HCT116 (cell line): ENCODE measurements at regions not wholly inside any gene's neighbourhood (a gene's known extent, or its start where the extent isn't known, plus 50 kb on each side); places are given as distances from the start of the nearest gene placed in this dataset.

Experiments used
- ATAC-seq: fragments of 200-7000 bp; cut with Tn5 transposase; 2 replicates; pipeline ENCODE4 v1.9.1; 2020; ENCODE audit warnings: mild to moderate bottlenecking, moderate library complexity
- BruUV-seq: library from RNA; stranded (reverse); fragments of 400-500 nt; replicated peaks from 2 replicates; lab custom pipeline; 2021; lab: Mats Ljungman, UMichigan
- CTCF ChIA-PET: fragments of 300-600 bp; sonication (Branson Sonifier 250); formaldehyde crosslinking; loops from one replicate; lab custom pipeline; 2021; ENCODE audit warnings: antibody characterized with exemption; lab: Charles Lee
- POLR2A ChIA-PET: fragments of 300-600, 350-600 bp; sonication (Branson Sonifier 250); formaldehyde crosslinking; loops from one replicate; lab custom pipeline; 2021; ENCODE audit warnings: antibody characterized with exemption; lab: Charles Lee
- RAD21 ChIA-PET, 2 experiments: fragments of 300-600 bp; sonication (Branson Sonifier 250); formaldehyde crosslinking; loops; one replicate each; lab custom pipeline; 2023; ENCODE audit warnings: low total read pairs in 2 of 2; ENCODE audit not compliant: uncharacterized antibody in 2 of 2, unreplicated experiment in 2 of 2, low non-redundant PET in 1 of 2; lab: Charles Lee
- DNase-seq: peaks from one replicate; pipeline ENCODE4 v3.0.0-alpha.2; 2010; ENCODE audit warnings: low read depth, low spot score
- H2AFZ ChIP-seq: fragments of 200-600 bp; shearing (Covaris generic), sonication (generic); 2 replicates; pipeline ENCODE4 v1.6.1; 2017; ENCODE audit warnings: low read depth, mixed run types, mixed read lengths, antibody characterized with exemption, low read length; ENCODE audit not compliant: poor library complexity, severe bottlenecking
- H3K27ac ChIP-seq: 2 replicates; pipeline ENCODE4 v1.5.1; 2012; ENCODE audit warnings: low read depth, low read length
- H3K27me3 ChIP-seq: fragments of 200-600 bp; sonication (generic); 2 replicates; pipeline ENCODE4 v1.6.1; 2016; ENCODE audit warnings: mixed run types, low read length, mixed read lengths; ENCODE audit not compliant: insufficient read depth
- H3K36me3 ChIP-seq, 2 experiments: fragments of 200-500 bp in 1 of 2; fragments of 200-600 bp in 1 of 2; sonication (Bioruptor generic) in 1 of 2; sonication (generic) in 1 of 2; 2 replicates each; pipeline versions ENCODE4 v1.5.1 to v1.6.1; 2014 to 2016; ENCODE audit warnings: low read length in 2 of 2, inconsistent platforms in 1 of 2, mixed read lengths in 1 of 2, mixed run types in 1 of 2; ENCODE audit not compliant: insufficient read depth in 2 of 2, control insufficient read depth in 1 of 2
- H3K4me1 ChIP-seq, 2 experiments: fragments of 200-600 bp in 1 of 2; sonication (generic) in 1 of 2; 2 replicates each; pipeline versions ENCODE4 v1.5.1 to v1.6.1; 2012 to 2017; ENCODE audit warnings: low read length in 2 of 2, inconsistent platforms in 1 of 2, mild to moderate bottlenecking in 1 of 2, mixed read lengths in 1 of 2, mixed run types in 1 of 2, moderate library complexity in 1 of 2; ENCODE audit not compliant: insufficient read depth in 2 of 2, control insufficient read depth in 1 of 2
- H3K4me2 ChIP-seq: fragments of 200-600 bp; sonication (generic); 2 replicates; pipeline ENCODE4 v1.6.1; 2017; ENCODE audit warnings: mixed run types, low read length, mixed read lengths
- H3K4me3 ChIP-seq, 2 experiments: fragments of 200-600 bp in 1 of 2; sonication (generic) in 1 of 2; replicated peaks in 1 of 2; 2 replicates each; pipeline ENCODE4 v1.5.1; 2011 to 2016; ENCODE audit warnings: low read length in 2 of 2, control low read depth in 1 of 2, low read depth in 1 of 2, mild to moderate bottlenecking in 1 of 2, mixed read lengths in 1 of 2, mixed run types in 1 of 2
- H3K79me2 ChIP-seq: fragments of 200-600 bp; sonication (generic); 2 replicates; pipeline ENCODE4 v1.6.1; 2017; ENCODE audit warnings: mild to moderate bottlenecking, mixed run types, low read length, moderate library complexity, mixed read lengths; ENCODE audit not compliant: insufficient read depth
- H3K9ac ChIP-seq: fragments of 200-600 bp; sonication (generic); 2 replicates; pipeline ENCODE4 v1.6.1; 2016; ENCODE audit warnings: low read length, mixed read lengths
- H3K9me2 ChIP-seq: fragments of 200-600 bp; sonication (generic), shearing (Covaris generic); 2 replicates; pipeline ENCODE4 v1.6.1; 2017; ENCODE audit warnings: mixed run types, mild to moderate bottlenecking, moderate library complexity; ENCODE audit not compliant: insufficient read depth
- H3K9me3 ChIP-seq, 2 experiments: fragments of 200-500 bp in 1 of 2; fragments of 200-600 bp in 1 of 2; sonication (Bioruptor generic) in 1 of 2; sonication (generic) in 1 of 2; 2 replicates each; pipeline ENCODE4 v1.6.1; 2014 to 2017; ENCODE audit warnings: low read length in 2 of 2, mixed read lengths in 2 of 2, inconsistent platforms in 1 of 2, low read depth in 1 of 2, mild to moderate bottlenecking in 1 of 2, mixed run types in 1 of 2, moderate library complexity in 1 of 2; ENCODE audit not compliant: control insufficient read depth in 1 of 2, insufficient read depth in 1 of 2
- H4K20me1 ChIP-seq: fragments of 200-600 bp; sonication (generic), shearing (Covaris generic); 2 replicates; pipeline ENCODE4 v1.6.1; 2017; ENCODE audit warnings: mixed run types, mild to moderate bottlenecking, moderate library complexity; ENCODE audit not compliant: insufficient read depth
- CBX3 ChIP-seq: IDR thresholded peaks from 2 replicates; pipeline ENCODE4 v1.6.1; 2012; ENCODE audit warnings: low read depth
- CEBPB ChIP-seq: IDR thresholded peaks from 2 replicates; pipeline ENCODE4 v1.6.1; 2012; ENCODE audit warnings: low read depth
- CTCF ChIP-seq, 3 experiments: fragments of 200-600 bp in 1 of 3; sonication (generic) in 1 of 3; IDR thresholded peaks in 2 of 3; conservative IDR thresholded peaks in 1 of 3; 2 replicates each; pipeline ENCODE4 v1.5.1; 2012 to 2017; ENCODE audit warnings: low read depth in 2 of 3, low read length in 2 of 3, antibody characterized with exemption in 1 of 3, borderline replicate concordance in 1 of 3, control low read depth in 1 of 3, mild to moderate bottlenecking in 1 of 3, mixed read lengths in 1 of 3, mixed run types in 1 of 3, moderate library complexity in 1 of 3; ENCODE audit not compliant: insufficient read depth in 1 of 3
- EGR1 ChIP-seq: IDR thresholded peaks from 2 replicates; pipeline ENCODE4 v1.6.1; 2012; ENCODE audit warnings: low read depth
- EZH2phosphoT487 ChIP-seq: fragments of 200-600 bp; IDR thresholded peaks from 2 replicates; pipeline ENCODE4 v1.6.1; 2018; ENCODE audit warnings: antibody characterized with exemption, borderline replicate concordance
- FOSL1 ChIP-seq: IDR thresholded peaks from 2 replicates; pipeline ENCODE4 v1.6.1; 2012; ENCODE audit warnings: low read depth
- JUND ChIP-seq: IDR thresholded peaks from 2 replicates; pipeline ENCODE4 v1.6.1; 2012
- POLR2A ChIP-seq: IDR thresholded peaks from 2 replicates; pipeline ENCODE4 v1.7.0; 2011; ENCODE audit warnings: borderline replicate concordance; ENCODE audit not compliant: insufficient read depth, insufficient read length; ENCODE audit errors: extremely low read depth
- RAD21 ChIP-seq: IDR thresholded peaks from 2 replicates; pipeline ENCODE4 v1.6.1; 2012; ENCODE audit warnings: low read depth, mild to moderate bottlenecking
- REST ChIP-seq: IDR thresholded peaks from 2 replicates; pipeline ENCODE4 v1.6.1; 2012; ENCODE audit warnings: low read depth
- SIN3A ChIP-seq: IDR thresholded peaks from 2 replicates; pipeline ENCODE4 v1.6.1; 2012; ENCODE audit warnings: low read depth
- SP1 ChIP-seq: IDR thresholded peaks from 2 replicates; pipeline ENCODE4 v1.6.1; 2012; ENCODE audit warnings: low read depth
- SRF ChIP-seq: IDR thresholded peaks from 2 replicates; pipeline ENCODE4 v1.6.1; 2012; ENCODE audit warnings: low read depth
- TCF7L2 ChIP-seq: IDR thresholded peaks from 2 replicates; pipeline ENCODE4 v1.7.0; 2011; ENCODE audit warnings: borderline replicate concordance, inconsistent platforms; ENCODE audit not compliant: insufficient read depth, insufficient read length; ENCODE audit errors: extremely low read depth
- YY1 ChIP-seq: IDR thresholded peaks from 2 replicates; pipeline ENCODE4 v1.6.1; 2011; ENCODE audit warnings: low read length, low read depth, moderate library complexity, mild to moderate bottlenecking; ENCODE audit not compliant: insufficient replicate concordance; ENCODE audit errors: extremely low read depth
- ZBTB33 ChIP-seq: IDR thresholded peaks from 2 replicates; pipeline ENCODE4 v1.6.1; 2011; ENCODE audit warnings: mild to moderate bottlenecking, low read length, moderate library complexity; ENCODE audit not compliant: insufficient replicate concordance; ENCODE audit errors: extremely low read depth
- ZFX ChIP-seq: fragments of 450-650 bp; IDR thresholded peaks from 2 replicates; pipeline ENCODE4 v1.6.1; 2017
- intact Hi-C: fragments of 100-400 bp; cut with micrococcal nuclease; formaldehyde crosslinking; loops from 2 replicates; pipeline ENCODE4 v1.10.0; 2022
- TF ChIP-seq, protein P1 (sequence below): IDR thresholded peaks from 2 replicates; pipeline ENCODE4 v1.6.1; 2012
- TF ChIP-seq, protein P2 (sequence below): IDR thresholded peaks from 2 replicates; pipeline ENCODE4 v1.6.1; 2012

DNA sequence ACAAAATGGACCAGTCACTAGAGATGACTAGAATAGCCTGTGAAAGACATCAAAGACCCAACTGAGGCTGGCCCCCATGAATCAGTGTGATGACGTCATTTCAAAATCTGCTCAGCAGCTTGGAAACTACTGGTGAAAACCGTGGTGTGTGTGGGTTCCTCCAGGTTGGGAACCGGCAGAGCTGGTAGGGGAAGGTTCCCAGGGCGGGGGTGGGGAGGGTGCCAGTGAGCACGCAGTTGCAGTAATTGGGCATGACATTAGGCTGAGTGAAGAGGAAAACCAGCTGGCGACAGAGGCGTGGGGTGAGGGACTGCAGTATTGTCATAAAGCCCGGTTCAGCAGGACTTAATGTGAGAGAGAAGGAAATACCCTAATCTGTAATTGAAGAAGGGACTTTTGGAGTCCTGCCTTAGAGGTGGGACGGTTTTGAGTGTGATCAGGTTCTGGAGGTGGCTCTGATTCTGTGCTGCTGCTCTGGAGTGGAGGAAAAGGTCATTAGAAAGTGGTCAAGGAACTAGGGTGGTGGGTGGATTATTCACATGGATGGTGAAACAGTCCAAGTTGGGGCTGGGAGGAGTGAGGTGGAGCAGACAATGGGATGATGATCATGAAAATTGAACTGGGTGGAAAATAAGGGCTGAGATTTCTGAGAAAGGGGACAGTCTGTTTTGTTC is 52.0 kb upstream of the MTHFD1L start:
- ChIA-PET POLR2A (interaction anchor here (0.6 to 1.7 kb wide), 8 partner anchors 11 to 396 kb away, joined by 3 to 25 read pairs (median 5); no protein-coding TSS in a partner anchor), CTCF (interaction anchor here (0.6 to 3.4 kb wide), 18 partner anchors 12 to 797 kb away, joined by 3 to 50 read pairs (median 5); partner anchors contain the start of gene ULBP3), RAD21 (interaction anchor here (0.6 to 1.6 kb wide), 6 partner anchors 127 to 419 kb away, joined by 3 to 11 read pairs (median 6); no protein-coding TSS in a partner anchor)
- ATAC-seq (peak; percentile 69), DNase-seq (peak; percentile 92)
- Histone ChIP-seq H3K9ac (peak overlapping the region; percentile 35), H3K27ac (peak overlapping the region; percentile 90), H3K4me3 (peak overlapping the region; percentile 11 to 47), H2AFZ (peak overlapping the region; percentile 24), H3K9me3 (no peaks in the 10 kb centered on the region), H4K20me1 (no peaks in the 10 kb centered on the region), H3K9me2 (no peaks in the 10 kb centered on the region), H3K4me1 (peaks cover 30 to 39% of the 10 kb centered on the region in 2 experiments), H3K36me3 (no peaks in the 10 kb centered on the region), H3K4me2 (peak overlapping the region; percentile 70), H3K27me3 (no peaks in the 10 kb centered on the region), H3K79me2 (no peaks in the 10 kb centered on the region)
- intact Hi-C loops = loop anchor here (10.0 kb wide), 3 partner anchors 669 to 969 kb away; partner anchors contain the start of gene PPP1R14C
- TSS peak; percentile 71 for BruUV-seq
- TF ChIP-seq CBX3 = peak; percentile 89; the same call in 1 of the 2 replicates
- TF ChIP-seq REST = no peak
- TF ChIP-seq RAD21 = peak; percentile 49
- peak; percentile 72 for TF ChIP-seq CEBPB
- TF ChIP-seq, protein P1, sequence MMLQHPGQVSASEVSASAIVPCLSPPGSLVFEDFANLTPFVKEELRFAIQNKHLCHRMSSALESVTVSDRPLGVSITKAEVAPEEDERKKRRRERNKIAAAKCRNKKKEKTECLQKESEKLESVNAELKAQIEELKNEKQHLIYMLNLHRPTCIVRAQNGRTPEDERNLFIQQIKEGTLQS = peak; percentile 78; the same call in 1 of the 2 replicates
- 0 out of 2 replicates have a peak, but pooled peaks have one; percentile 31 for TF ChIP-seq SRF
- TF ChIP-seq ZBTB33 = no peak
- no peak for TF ChIP-seq EZH2phosphoT487
- no peak for TF ChIP-seq YY1
- TF ChIP-seq POLR2A = no peak
- TF ChIP-seq JUND = peak; percentile 93
- TF ChIP-seq CTCF (IDR thresholded peaks at IDR 0.05 in 2 of 3, conservative IDR thresholded peaks at IDR 0.05 in 1 of 3; ENCODE audit: borderline replicate concordance in 1 of 3, insufficient read depth in 1 of 3, low read depth in 2 of 3, low read length in 2 of 3) = no peak
- peak; percentile 72 for TF ChIP-seq TCF7L2
- TF ChIP-seq ZFX = no peak
- peak; percentile 88 for TF ChIP-seq FOSL1
- TF ChIP-seq, protein P2, sequence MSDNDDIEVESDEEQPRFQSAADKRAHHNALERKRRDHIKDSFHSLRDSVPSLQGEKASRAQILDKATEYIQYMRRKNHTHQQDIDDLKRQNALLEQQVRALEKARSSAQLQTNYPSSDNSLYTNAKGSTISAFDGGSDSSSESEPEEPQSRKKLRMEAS = peak; percentile 74
- TF ChIP-seq SP1 = peak; percentile 90
- TF ChIP-seq SIN3A = peak; percentile 29
- peak; percentile 86 for TF ChIP-seq EGR1
